ENCODE measurements at regions not wholly inside any gene's neighbourhood (a gene's known extent, or its start where the extent isn't known, plus 50 kb on each side); places are given as distances from the start of the nearest gene placed in this dataset.

DNA sequence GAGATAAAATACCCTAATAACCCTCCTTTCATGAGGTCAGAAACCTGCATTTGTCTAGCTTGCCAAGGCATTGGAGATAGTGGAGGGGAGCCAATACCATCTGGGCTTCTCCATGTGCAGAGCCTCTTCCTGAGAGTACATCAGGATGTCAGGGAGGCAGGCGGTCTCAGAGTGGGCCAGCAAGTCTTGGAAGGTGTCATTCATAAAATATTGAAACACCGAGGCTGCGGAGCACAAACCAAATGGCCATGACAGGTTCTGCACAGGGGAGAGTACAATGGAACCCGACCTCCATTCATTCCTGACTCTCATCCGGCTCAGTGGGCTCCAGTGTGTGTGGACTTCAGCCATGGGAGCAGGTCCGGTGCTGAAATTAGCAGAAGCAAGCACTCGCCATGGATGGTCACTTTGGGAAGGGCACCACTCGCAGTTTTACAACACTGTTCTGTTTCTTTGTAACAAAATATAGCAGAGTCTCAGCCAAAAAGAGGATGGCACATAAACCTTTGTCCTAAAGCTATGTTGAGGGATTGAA, 446.6 kb downstream of the SIPA1L2 start:
- Histone ChIP-seq H2AFZ (ENCODE audit: low read depth) (no peak overlapping the region), H3K27me3 (ENCODE audit: insufficient read depth, low read depth) (no peaks in the 10 kb centered on the region), H3K4me1 (ENCODE audit: low read depth, poor library complexity, severe bottlenecking) (no peaks in the 10 kb centered on the region)

DNA sequence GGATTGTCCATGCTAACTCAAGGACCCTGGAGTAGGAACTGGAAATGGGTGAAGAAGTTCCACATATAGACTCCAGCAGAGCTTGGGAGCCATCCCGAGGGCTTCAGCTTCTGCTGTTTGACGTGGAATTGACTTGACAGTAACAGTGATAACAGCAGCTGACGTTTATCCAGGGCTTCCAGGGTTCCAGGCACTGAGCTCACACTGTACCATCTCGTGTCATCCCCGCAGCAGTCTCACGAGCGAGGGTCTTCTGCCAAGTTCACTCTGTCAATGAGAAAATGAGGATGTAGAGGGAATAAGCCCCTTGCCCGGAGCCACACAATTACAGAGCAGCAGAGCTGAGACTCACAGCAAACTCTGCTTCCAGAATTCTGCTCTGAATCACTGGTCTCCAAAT, 447.7 kb downstream of the SIPA1L2 start:
- no peak overlapping the region for H3K4me3 ChIP-seq (IDR thresholded peaks at IDR 0.05; ENCODE audit: insufficient read depth, low read depth, low read length)
- no peak overlapping the region for H3K9ac ChIP-seq
- no peaks in the 10 kb centered on the region for H4K20me1 ChIP-seq (ENCODE audit: insufficient read depth)
- no peaks in the 10 kb centered on the region for H3K4me1 ChIP-seq (ENCODE audit: low read depth, poor library complexity, severe bottlenecking)
- TF ChIP-seq, protein P1, sequence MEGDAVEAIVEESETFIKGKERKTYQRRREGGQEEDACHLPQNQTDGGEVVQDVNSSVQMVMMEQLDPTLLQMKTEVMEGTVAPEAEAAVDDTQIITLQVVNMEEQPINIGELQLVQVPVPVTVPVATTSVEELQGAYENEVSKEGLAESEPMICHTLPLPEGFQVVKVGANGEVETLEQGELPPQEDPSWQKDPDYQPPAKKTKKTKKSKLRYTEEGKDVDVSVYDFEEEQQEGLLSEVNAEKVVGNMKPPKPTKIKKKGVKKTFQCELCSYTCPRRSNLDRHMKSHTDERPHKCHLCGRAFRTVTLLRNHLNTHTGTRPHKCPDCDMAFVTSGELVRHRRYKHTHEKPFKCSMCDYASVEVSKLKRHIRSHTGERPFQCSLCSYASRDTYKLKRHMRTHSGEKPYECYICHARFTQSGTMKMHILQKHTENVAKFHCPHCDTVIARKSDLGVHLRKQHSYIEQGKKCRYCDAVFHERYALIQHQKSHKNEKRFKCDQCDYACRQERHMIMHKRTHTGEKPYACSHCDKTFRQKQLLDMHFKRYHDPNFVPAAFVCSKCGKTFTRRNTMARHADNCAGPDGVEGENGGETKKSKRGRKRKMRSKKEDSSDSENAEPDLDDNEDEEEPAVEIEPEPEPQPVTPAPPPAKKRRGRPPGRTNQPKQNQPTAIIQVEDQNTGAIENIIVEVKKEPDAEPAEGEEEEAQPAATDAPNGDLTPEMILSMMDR (conservative IDR thresholded peaks at IDR 0.05; ENCODE audit: low read depth, low read length), result no peak
- H3K27me3 ChIP-seq (ENCODE audit: insufficient read depth, low read depth), result no peaks in the 10 kb centered on the region
- H3K36me3 ChIP-seq (ENCODE audit: insufficient read depth), result no peaks in the 10 kb centered on the region
- no peak overlapping the region for H3K27ac ChIP-seq
- H2AFZ ChIP-seq (ENCODE audit: low read depth), result no peak overlapping the region
- no peaks in the 10 kb centered on the region for H3K79me2 ChIP-seq (ENCODE audit: insufficient read depth, low read depth)
- H3K4me2 ChIP-seq, result no peak overlapping the region

More for the DNA sequence above, 446.6 kb downstream of the SIPA1L2 start:
- Histone ChIP-seq H3K79me2 (ENCODE audit: insufficient read depth, low read depth) (no peaks in the 10 kb centered on the region), H3K27ac (no peak overlapping the region), H3K9ac (no peak overlapping the region), H3K4me3 (IDR thresholded peaks at IDR 0.05; ENCODE audit: insufficient read depth, low read depth, low read length) (no peak overlapping the region), H3K36me3 (ENCODE audit: insufficient read depth) (no peaks in the 10 kb centered on the region), H3K4me2 (no peak overlapping the region), H4K20me1 (ENCODE audit: insufficient read depth) (no peaks in the 10 kb centered on the region)
- TF ChIP-seq, protein P1 (conservative IDR thresholded peaks at IDR 0.05; ENCODE audit: low read depth, low read length), result no peak

DNA sequence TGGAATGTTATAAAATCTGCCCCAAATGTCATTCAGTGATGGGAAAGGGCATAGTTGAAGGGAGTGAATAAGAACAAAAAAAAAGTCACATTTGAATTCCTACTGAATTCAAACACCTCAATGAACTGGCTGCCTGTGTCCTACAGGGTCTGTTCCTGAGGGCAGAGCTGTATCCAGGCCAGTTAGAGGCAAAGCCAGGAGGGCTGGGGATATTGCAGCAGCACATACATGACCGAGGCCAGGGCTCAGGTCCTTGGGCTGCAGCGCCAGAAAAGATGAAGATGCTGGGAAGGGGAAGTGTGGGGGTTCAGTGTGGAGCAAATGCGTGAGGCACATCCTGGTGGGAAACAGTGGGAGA, 449.2 kb downstream of the SIPA1L2 start:
- no peak overlapping the region for H3K27ac ChIP-seq
- H3K9ac ChIP-seq, result no peak overlapping the region
- TF ChIP-seq, protein P1 (conservative IDR thresholded peaks at IDR 0.05; ENCODE audit: low read depth, low read length), result no peak
- no peaks in the 10 kb centered on the region for H3K4me1 ChIP-seq (ENCODE audit: low read depth, poor library complexity, severe bottlenecking)
- no peak overlapping the region for H2AFZ ChIP-seq (ENCODE audit: low read depth)
- H3K79me2 ChIP-seq (ENCODE audit: insufficient read depth, low read depth), result no peaks in the 10 kb centered on the region
- no peaks in the 10 kb centered on the region for H3K36me3 ChIP-seq (ENCODE audit: insufficient read depth)
- no peak overlapping the region for H3K4me2 ChIP-seq
- no peaks in the 10 kb centered on the region for H3K27me3 ChIP-seq (ENCODE audit: insufficient read depth, low read depth)
- no peak overlapping the region for H3K4me3 ChIP-seq (IDR thresholded peaks at IDR 0.05; ENCODE audit: insufficient read depth, low read depth, low read length)
- H4K20me1 ChIP-seq (ENCODE audit: insufficient read depth), result no peaks in the 10 kb centered on the region

DNA sequence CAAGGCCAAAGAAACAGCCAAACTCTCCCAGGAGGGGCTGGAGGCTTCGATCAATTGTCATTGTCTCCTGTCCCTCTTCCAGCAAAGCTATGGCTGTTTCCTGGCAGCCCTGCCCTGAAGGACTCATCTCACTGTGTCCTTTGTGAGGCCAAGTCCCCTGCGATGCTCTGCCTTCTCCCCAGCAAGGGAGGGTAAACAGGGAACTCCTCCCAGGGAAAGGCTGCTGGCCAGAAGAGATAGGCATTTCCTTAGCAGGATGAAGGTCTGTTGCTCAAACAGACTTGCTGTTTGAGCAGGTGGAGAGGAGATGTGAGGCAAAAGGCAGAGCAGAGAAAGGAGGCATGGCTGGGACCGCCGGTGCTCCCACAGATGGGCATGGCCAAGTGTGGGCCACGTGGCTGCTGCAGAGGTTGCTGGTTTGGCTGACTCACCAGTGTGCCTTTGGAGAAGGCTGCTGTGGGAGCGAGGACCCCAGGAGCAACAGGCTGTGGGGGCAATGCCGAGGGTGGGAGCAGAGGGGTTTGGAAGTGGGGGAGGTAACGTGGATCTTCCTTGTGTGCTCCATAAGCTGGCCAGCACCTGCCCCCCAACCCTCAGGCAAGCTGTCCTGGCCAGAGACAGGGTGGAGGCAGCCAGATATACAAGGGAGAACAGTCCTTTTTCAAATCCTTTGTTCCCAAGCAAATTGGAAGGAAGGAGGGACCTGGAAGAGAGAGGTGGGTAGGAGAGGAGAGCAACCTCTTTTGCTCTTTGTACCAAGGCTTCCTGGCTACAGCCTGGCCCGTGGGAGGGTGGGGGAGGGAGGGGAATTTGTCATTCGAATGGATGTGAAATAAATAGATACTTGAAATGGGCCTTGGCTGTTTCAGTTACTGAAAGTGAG, 449.8 kb downstream of the SIPA1L2 start:
- Histone ChIP-seq H3K4me1 (ENCODE audit: low read depth, poor library complexity, severe bottlenecking) (no peaks in the 10 kb centered on the region), H3K4me2 (no peak overlapping the region), H4K20me1 (ENCODE audit: insufficient read depth) (no peaks in the 10 kb centered on the region), H2AFZ (ENCODE audit: low read depth) (no peak overlapping the region), H3K27ac (no peak overlapping the region), H3K4me3 (IDR thresholded peaks at IDR 0.05; ENCODE audit: insufficient read depth, low read depth, low read length) (no peak overlapping the region), H3K36me3 (ENCODE audit: insufficient read depth) (no peaks in the 10 kb centered on the region), H3K9ac (no peak overlapping the region), H3K79me2 (ENCODE audit: insufficient read depth, low read depth) (no peaks in the 10 kb centered on the region), H3K27me3 (ENCODE audit: insufficient read depth, low read depth) (no peaks in the 10 kb centered on the region)
- TF ChIP-seq, protein P1 (conservative IDR thresholded peaks at IDR 0.05; ENCODE audit: low read depth, low read length), result no peak
